ENCODE measurements at regions not wholly inside any gene's neighbourhood (a gene's known extent, or its start where the extent isn't known, plus 50 kb on each side); places are given as distances from the start of the nearest gene placed in this dataset.

DNA sequence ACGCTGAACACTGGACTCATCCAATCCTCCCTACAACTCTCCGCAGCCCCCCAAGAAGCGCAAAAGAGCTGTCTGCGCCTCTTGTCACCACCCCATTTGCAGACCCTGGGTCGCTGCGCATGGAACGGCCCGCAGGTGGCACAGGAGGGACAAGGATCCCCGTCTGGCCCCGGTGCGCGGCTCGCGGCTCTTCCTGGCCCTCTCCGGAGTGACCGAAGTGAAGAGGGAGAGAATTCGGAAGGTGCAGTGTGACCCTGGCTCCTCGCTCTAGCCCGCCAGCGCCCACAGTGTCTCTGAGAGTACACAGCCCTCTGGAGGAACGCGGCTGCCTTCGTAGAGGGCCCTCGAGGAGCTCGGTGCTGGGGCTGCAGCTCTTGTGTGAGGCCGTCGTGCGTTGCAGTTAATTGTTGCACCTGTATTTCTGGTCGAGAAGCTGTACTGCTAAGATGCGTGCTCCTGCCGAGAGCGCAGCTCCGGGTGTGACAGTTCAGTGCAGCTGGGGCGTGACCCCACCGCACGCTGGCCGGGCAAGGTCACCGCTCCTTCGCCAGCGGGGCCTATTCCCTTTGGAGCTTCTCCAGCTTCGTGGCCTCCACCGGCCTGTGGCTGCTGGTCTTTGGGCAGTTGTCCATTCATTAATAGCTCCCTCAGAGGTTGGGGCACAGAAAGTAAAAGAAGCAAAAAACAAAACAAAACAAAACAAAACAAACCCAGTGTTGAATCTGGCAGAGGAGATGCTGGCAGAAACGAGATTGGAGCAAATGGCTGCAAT is 119.0 kb downstream of the SEC23IP start:
- TF ChIP-seq, protein P1, sequence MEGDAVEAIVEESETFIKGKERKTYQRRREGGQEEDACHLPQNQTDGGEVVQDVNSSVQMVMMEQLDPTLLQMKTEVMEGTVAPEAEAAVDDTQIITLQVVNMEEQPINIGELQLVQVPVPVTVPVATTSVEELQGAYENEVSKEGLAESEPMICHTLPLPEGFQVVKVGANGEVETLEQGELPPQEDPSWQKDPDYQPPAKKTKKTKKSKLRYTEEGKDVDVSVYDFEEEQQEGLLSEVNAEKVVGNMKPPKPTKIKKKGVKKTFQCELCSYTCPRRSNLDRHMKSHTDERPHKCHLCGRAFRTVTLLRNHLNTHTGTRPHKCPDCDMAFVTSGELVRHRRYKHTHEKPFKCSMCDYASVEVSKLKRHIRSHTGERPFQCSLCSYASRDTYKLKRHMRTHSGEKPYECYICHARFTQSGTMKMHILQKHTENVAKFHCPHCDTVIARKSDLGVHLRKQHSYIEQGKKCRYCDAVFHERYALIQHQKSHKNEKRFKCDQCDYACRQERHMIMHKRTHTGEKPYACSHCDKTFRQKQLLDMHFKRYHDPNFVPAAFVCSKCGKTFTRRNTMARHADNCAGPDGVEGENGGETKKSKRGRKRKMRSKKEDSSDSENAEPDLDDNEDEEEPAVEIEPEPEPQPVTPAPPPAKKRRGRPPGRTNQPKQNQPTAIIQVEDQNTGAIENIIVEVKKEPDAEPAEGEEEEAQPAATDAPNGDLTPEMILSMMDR (conservative IDR thresholded peaks at IDR 0.05; ENCODE audit: low read length) = no peak
- no peak for TF ChIP-seq EZH2phosphoT487 (IDR thresholded peaks at IDR 0.05; ENCODE audit: borderline replicate concordance, low read depth, low read length)
